ENCODE measurements at regions not wholly inside any gene's neighbourhood (a gene's known extent, or its start where the extent isn't known, plus 50 kb on each side); places are given as distances from the start of the nearest gene placed in this dataset.
"Not testable (repeated sequence)": the region's sequence is repeated elsewhere in the genome, so short reads cannot be mapped to it uniquely, and the experiment has no call there.

DNA sequence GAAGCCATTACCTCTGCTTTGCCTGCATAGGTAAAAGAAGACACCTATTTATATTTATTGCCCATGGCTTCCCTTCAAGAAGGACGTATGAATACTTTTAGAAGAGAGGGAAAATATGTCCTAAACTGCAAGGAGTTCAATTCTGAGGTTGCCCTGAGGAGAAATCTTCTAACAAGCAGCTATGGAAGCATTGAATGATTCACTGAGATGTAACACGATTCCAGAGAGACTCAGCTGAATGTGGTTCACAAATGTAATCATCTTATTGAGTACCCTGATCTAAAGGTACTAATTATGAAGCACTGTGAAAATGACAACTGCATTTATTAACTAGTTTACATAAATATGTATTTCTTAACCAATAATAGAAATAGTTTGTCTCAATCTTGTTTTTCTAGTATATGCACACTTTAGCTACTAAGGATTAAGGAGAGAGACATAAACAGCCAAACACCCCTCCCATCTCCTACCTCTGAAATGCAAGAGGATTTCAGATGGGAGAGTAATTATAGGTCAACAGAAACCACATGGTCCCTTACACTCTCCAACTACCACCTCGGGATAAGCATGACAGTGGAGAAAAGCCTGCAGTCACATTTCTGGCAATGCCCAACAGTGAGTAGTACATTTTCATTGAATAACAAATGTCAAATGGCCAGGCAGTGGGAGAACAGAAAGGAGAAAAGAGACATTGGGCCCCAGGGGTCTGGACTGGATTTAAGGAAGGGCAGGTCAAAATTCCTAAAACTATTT is 506.2 kb upstream of the IL12A start:
- no peak for DNase-seq

DNA sequence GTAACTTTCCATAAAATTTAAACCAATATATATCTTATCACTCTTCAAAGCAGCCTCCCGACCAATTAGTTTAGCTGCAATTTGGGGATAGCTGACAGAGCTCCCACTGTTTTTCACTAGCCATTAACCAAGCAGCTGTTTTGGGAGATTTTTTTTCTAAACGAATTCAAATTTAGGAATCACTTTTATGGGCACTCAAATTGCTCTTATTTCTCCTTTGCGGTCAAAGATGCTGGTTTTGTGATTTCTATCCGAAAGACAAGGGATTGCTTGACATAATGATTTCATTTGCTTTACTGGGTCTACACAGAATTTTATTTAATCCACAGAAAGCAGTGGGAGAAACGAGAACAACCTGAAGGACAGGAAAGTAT is 505.7 kb upstream of the IL12A start:
- DNase-seq = no peak

DNA sequence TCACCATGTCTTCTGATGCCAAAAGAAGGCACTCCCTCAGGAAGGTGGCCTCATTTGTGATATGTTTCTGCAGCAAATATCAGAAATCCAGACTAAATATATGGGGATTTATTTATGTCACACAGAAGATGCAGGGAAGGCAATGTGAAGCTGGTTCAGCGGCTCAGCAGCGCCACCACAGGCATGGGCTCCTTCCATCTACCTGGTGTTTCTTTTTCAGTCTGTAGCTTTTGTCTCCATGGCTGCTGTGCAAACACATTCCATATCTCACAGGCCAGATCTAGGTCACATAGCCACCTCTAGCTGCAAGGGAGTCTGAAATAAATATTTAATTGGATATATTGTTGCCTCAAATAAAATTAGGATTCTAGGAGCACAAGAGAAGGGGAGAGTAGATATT is 502.1 kb upstream of the IL12A start:
- no peak for DNase-seq

DNA sequence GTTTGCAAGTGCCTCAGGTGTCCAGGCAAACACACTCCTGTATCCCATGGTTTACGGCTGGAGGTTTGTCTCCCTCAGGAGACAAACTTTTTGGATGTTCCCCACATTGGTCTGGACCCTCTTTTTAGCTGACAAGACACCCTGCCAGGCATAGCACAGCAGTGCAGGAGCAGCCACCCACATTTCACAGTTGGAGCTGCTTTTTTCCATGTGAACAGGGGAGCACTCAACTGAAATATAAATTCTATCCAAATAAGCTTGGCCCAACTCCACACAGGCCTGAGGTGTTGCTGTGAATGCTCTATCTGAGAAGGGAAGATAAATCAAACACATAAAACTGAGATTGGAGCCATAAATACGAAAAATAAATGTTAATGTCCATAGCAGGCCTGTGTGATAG is 501.3 kb upstream of the IL12A start:
- no peak for DNase-seq

DNA sequence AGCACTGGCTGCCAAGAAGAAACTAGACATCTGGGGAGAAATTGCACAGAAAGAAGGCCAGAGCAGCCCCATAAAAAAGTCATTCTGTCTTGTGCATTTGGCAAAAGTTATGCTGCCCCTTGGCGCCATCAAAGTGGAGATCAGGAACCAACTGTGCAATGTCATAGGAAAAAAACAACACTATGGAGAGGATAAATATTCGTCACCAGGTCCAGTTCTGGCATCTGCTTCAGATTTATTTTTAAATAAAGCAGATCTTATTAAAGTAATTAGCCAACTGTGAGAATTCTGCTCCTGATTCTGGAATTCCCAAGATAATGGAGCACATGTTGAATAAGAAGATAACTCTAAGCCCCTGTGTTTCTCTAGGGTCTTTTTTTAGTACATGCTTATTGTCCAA is 500.0 kb upstream of the IL12A start:
- DNase-seq = no peak

DNA sequence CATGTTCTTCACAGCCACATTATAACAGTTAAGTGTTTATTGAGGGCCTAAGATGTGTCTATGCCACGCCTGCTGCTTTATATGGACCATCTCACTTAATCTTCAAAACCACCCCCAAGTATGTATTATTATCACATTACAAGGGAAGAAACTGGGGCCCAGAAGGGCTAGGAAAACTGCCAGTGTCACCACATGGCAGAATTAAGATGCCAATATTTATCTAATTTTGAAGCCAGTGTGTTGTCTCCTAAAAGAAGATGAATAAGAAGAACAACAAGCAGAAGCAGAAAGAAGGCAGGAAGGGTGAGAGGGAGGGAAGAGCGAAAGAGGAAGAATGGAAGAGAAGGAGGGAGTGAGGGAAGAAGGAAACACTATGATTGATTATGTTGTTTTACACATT is 491.3 kb upstream of the IL12A start:
- no peak for DNase-seq

DNA sequence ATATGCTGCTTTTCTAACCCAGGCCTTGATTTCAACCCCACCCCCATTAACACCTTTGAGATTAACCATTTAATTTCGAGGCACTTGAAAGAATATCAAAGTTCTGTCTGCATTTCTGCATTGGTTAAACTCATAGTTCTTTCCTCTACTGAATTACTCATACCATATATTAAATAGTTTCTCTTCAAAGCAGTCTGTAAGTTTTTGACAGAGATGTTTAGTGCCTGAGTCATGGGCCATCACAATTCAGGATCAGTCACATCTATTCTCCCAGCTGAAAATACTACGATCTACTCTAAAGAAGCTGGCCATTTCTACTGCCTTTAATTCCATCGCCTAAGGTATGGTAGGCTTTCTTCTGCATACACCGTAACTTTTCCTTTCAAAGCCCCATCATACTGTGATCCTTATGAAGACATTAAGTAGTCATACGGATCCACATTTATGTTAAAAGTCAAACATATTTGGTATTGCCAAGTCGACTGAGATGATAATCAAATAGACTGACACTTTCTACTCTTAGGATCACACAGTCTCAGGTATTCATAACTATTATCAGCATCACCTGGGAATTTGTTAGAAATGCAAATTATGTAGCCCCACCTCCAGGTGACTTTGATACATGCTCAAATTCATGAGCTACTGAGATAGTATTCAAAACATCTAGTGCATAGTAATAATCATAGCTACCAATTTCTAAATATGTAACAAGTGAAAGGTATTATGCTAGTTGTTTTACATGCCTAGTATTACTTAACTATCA is 489.4 kb upstream of the IL12A start:
- peak; percentile 58 for DNase-seq

DNA sequence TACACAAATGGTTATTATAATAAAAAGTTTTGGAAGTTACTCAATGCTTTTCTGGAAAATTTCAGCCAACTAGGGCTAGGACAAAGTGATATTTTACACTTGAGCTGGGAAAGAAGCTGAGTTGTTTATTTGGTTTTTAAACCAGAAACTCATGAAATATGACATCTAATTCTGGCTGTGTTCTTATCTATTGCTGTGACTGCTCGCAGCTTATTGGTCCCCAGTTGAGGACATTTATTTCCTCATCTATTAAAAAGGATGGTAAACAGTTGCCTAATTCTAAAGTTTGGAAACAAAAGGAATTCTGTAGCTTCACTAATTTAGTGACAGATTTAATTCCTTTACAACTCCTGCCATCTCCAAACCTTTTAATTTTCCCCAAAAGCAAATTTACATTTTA is 487.6 kb upstream of the IL12A start:
- DNase-seq = no peak

DNA sequence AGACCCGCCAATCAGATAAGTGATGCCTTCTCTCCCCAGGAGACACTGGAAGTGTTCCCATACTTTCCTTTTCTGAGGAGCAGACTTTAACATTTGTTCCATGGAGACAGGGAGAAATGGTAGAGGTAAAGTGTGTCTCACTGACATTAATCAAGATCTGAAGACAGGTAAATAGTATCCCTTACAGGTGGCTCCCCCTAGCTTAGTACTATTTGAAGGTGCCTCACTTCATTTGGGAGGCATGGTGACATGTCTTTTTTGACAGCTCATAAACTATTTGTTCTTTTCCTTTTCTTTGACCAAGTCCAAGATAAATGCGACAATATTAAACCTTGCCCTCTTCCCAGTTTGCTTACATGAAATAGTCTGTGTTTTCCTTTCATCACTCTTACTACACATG is 485.6 kb upstream of the IL12A start:
- no peak for DNase-seq

DNA sequence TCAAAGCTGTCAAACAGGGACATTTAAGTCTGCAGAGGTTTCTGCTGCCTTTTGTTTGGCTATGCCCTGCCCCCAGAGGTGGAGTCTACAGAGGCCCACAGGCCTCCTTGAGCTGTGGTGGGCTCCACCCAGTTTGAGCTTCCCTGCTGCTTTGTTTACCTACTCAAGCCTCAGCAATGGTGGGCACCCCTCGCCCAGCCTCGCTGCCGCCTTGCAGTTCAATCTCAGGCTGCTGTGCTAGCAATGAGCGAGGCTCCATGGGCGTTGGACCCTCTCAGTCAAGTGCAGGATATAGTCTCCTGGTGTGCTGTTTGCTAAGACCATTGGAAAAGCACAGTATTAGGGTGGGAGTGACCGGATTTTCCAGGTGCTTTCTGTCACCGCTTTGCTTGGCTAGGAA is 477.6 kb upstream of the IL12A start:
- not testable (repeated sequence) for DNase-seq

DNA sequence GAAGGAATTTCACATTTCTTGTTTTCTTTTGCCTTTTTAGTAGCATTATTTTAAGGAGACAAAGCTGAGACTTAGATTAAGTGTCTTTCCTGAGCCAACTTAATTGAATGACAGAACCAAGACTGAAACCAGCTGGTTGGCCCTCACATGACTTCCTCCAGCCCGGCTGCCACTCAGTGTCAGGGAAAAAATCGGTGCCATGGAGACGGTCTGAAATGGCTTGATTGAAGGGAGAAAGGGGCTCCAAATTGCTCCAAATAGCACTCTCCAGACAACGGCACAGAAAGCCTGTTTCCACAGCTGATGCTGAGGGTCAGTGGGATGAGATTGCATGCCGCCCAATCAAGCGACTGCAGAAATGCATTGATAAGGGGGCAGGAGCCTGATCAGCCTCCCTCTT is 475.2 kb upstream of the IL12A start:
- no peak for DNase-seq

DNA sequence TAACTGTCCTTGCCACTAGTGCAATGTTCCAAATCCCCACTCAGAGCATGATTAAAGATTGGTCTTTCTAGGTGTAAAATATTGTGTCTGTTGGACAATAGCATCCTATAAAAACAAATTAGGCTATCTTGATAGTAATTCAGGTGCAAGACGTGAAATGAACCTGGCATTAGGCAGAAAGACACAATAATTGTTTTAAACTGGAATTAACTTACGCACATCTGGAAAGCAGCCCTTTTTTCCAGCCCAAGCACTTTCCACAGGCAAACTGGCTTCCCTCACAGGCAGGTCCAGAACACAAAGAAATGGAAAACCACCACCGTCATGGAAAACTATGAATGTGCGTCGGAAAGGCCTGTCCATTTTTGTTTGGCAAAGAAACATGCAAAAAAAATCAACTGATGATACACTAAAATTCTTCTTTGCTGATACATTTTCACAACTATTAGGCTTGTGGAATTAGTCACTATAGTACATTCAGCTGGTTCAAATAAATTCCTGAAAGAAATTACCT is 474.7 kb upstream of the IL12A start:
- DNase-seq = no peak

DNA sequence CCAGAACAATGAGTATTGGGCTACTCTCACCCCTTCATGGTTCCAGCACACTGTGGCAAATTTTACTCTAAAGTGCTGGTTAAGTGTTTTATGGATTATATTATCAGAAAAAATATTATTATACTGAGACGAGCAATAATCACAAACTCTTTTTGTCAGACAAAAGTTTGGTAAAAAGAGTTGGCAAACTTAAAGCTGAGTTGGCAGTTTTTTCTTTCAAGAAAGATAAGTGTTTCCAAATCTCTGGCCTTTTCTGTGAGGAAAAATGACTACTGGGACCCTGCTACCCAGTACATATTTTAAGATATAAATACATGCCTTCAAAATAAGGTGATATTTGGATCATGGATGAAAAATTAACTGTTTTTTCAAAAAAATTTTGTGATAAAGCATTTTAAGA is 471.5 kb upstream of the IL12A start:
- DNase-seq = no peak

DNA sequence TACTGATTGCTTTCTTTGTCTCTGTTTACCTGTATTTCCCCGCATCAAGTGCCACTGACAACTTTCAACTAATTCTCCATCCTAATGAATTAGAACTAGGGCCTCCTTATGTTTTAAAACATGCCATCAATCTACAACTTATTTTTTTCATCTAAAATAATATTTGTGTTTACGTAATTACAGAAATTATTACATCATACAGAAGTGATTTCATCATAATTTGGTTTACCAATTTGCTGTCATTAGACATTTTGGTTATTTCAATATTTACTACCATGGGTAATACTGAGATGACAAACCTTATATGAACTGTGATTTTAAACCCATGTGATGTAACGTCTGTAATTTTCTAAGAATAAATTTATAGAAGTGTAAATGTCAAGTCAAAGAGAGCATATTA is 468.0 kb upstream of the IL12A start:
- DNase-seq = no peak

DNA sequence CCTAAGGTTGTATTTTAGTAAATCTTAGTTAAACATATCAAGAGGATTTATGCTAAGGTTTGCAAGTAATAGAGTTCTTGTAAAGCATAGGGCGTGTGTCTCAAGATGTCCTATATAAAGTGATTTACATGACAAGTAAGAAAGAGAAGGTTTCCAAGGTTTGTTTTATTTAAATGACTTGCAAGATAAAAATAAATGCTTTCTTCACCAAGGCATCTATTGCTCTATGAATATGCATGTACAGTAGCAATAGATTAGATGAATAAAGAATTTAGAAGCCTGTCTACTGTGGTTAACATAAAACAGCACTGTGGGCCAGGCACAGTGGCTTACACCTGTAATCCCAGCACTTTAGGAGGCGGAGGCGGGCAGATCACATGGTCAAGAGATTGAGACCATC is 466.4 kb upstream of the IL12A start:
- DNase-seq = no peak

DNA sequence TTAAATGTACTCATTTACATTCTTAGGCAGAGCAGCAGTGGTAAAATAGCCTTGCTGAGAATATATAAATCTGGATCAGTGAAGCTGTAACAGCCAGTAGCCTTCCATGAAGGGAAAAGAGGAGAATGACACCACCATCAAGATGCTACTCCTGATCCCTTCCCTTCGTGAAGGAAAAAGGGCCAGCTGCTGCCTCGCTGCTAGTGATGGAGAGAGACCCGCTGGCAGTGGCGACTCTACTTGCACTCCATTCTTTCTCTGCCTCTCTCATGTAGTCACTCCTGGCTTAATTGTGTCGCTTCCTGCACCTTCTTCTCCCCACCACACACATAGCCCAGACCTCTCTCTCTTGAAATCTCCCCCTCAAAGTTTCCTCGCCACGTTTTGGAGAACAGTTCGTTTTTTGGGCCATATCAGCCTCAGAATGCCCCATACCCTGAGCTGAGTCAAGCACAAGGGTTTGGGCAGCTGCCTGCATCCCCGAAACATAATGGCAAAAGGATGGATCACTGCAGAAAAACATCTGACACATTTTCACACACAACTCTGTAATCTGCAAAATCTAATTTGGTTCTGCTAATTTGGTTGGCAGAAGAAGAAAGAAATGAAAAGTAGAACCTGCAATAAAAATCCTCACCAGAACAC is 460.3 kb upstream of the IL12A start:
- DNase-seq = no peak

DNA sequence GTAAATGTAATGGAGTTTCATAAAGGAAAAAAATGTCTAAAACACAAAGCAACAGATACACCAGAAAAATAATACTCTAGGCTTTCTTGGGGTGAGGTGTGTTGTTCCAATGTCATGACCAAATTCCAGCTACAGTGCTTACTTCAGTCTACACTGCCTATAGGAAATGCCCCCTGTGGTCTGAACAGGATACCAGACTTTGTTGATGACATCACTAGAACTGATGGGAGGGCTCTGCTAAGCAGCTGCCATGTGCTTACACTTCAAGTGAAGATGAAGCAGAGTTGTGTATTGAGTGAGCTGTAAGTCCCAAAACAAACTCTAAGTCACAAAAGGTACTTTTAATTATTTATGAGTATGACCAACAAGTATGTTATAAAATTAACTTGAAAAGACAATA is 456.1 kb upstream of the IL12A start:
- peak; percentile 24 for DNase-seq

DNA sequence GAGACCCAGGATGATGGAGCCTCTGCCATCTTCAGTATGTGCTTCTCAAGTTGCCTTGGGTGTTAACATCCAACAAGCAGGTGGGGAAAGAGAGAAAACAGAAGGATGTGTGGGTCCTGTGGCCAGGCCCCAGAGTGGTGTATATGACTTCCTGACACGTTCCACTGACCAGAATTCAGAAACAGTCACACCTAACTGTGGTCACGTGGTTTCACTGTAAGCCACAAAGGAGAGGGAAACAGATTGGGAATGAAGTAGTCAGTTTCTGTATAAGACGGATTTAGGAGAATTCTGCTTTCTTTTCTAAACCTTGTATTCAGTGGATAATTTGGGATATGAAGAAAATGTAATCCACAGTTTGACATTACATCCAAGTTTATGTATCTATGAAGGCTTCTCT is 454.1 kb upstream of the IL12A start:
- DNase-seq = no peak

DNA sequence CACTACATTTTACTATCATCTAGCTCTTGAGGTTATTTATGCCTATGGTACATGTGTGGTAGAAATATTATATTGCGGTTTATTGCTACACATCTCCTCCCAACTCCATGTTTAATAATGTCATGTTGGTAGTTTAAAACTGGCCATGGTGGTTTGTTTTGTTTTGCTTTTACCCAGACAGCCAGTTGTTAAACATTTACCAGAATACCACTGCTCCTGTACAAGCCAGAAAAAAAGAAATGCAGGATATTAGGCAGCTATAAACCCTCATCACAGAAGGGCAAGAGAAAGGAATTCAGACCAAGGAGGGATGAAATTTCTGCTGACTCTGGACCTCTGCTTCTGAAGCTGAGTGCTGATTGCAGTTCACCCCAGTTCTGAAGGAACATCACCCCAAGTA is 451.8 kb upstream of the IL12A start:
- no peak for DNase-seq

DNA sequence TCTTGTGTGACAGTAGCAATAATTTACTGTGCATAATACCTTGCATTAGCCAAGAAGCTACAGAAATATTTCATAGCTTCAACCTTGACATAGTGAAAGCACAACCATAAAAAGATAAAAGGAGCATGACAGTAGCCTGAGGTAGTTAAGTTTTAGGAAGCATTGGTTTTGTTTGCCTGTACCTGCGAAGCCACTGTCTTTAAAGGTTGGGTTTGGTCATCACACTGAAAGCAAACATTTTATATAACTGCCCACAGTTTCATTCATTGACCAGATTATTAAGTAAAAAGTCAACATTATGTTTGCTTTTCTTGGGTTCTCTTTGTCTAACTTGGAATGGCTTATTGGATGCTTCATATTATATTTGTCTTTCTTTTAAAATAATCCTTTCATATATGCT is 450.1 kb upstream of the IL12A start:
- DNase-seq = no peak

DNA sequence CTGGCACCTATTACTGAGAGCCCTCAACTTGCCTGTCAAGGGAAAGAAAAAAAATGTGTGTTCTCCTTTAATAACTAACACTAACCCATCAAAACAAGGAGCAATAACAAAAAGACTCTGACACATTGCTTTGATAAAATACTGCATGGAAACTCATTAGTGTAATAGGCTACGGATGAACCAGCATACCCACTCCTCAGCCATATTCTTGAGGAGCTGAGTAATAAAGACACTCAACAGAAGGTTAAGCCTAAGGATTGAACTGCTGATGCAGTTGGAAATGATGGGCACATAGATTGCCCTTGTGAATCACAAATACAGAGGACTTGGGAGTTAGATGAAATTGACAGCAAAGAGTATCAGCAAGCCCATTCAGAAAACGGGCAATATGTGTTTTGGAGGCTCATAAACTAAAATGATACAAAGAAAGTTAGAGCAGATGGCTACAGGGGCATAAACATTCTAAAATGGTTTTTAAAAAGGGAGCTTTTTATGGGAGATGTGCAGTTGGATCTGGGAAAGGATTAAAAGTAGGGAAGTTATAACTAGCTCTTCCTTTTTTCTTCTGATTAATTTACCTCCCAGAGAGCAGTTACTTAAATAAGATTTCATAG is 447.6 kb upstream of the IL12A start:
- no peak for DNase-seq

DNA sequence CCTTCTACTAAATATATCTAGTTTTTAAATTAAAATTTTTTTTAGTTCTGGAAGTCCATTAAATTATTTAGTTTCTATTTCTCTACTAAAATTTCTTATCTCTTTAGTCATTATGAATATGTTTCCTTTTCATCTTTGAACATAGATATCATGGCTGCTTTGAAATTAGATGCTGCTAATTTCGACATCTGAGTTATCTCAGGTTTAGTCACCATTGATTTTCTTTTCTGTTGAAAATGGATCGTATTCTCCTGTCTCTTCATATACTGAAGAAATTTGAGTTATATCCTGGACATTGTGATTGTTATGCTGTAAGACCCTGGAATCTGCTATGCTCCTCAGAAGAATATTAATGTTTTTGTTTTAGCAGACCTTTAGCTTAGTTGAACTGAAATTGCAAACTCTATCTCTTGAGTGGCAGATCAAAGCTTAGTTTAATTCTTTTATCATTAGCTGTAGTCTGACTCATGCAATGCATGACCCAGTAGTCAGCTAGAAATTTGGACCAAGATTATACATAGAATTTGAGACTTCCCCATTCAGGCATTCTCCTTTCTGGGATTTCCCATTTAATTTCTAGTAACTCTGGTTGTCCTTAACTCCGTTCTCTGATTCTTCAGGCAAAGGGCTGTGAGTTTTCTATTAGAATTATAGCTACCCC is 439.8 kb upstream of the IL12A start:
- peak; percentile 88 for DNase-seq

DNA sequence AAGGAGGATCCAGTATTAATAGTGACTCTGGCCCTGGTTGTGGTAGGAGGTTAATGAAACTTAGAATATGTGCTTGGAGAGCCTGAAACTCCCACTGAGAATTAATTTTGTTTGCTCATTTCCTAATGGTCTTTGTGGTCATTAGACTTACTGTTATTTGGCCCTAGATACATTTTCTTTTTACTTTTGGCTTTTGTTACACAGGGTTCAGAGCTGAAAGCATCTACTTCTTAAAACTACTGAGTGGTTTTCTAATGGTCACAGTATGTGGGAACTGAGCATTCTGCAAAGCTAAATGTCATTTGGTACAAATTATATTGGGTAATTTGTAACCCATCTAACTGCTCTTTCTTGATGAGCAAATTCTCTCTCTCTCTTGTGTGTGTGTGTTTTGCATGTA is 433.4 kb upstream of the IL12A start:
- DNase-seq = no peak
